ENCODE measurements at regions not wholly inside any gene's neighbourhood (a gene's known extent, or its start where the extent isn't known, plus 50 kb on each side); places are given as distances from the start of the nearest gene placed in this dataset.

GRCh38 chr18:60050821-60051220 is 151.0 kb downstream of the PMAIP1 start:
- Histone ChIP-seq H2BK12ac (ENCODE audit: low read length) (no peak overlapping the region), H3K4me2 (ENCODE audit: insufficient read depth, low read length, poor library complexity, severe bottlenecking) (no peak overlapping the region), H2BK120ac (ENCODE audit: low read depth, low read length) (no peak overlapping the region), H3K14ac (ENCODE audit: low read length) (no peak overlapping the region), H3K79me1 (ENCODE audit: low read depth, low read length) (no peaks in the 10 kb centered on the region), H4K91ac (ENCODE audit: low read depth, low read length, poor library complexity) (no peak overlapping the region), H2BK15ac (ENCODE audit: low read length) (no peak overlapping the region), H2AK5ac (ENCODE audit: low read depth, low read length) (no peak overlapping the region), H3K4ac (ENCODE audit: low read length) (no peak overlapping the region), H3K18ac (ENCODE audit: low read length) (no peak overlapping the region), H3K27me3 (ENCODE audit: control insufficient read depth in 3 of 3, insufficient read depth in 3 of 3, low read depth in 1 of 3, low read length in 3 of 3) (no peaks in the 10 kb centered on the region), H3K36me3 (replicated peaks in 1 of 2; ENCODE audit: control insufficient read depth in 2 of 2, insufficient read depth in 2 of 2, low read length in 2 of 2) (no peaks in the 10 kb centered on the region), H2BK5ac (ENCODE audit: low read length) (no peak overlapping the region), H3K9me3 (replicated peaks in 1 of 2; ENCODE audit: control insufficient read depth in 2 of 2, insufficient read depth in 1 of 2, low read depth in 1 of 2, low read length in 2 of 2) (no peaks in the 10 kb centered on the region), H3K27ac (replicated peaks; ENCODE audit: low read length) (no peak overlapping the region), H3K23ac (ENCODE audit: low read depth, low read length, poor library complexity) (no peak overlapping the region), H4K8ac (ENCODE audit: low read depth, low read length) (no peak overlapping the region), H3K4me1 (ENCODE audit: control insufficient read depth in 2 of 2, insufficient read depth in 1 of 2, low read depth in 1 of 2, low read length in 2 of 2) (no peaks in the 10 kb centered on the region), H3K9ac (ENCODE audit: low read depth, low read length, poor library complexity) (no peak overlapping the region), H2AFZ (ENCODE audit: low read length) (no peak overlapping the region), H3K4me3 (ENCODE audit: low read length in 2 of 2) (no peak overlapping the region)
- WGBS, 2 donors (ENCODE audit: extremely low coverage in 2 of 2, insufficient read length in 2 of 2, insufficient replicate concordance in 1 of 2), result no CpG with 5 or more reads among the region's 1 CpG
- DNase-seq (ENCODE audit: low spot score), result no peak

DNA sequence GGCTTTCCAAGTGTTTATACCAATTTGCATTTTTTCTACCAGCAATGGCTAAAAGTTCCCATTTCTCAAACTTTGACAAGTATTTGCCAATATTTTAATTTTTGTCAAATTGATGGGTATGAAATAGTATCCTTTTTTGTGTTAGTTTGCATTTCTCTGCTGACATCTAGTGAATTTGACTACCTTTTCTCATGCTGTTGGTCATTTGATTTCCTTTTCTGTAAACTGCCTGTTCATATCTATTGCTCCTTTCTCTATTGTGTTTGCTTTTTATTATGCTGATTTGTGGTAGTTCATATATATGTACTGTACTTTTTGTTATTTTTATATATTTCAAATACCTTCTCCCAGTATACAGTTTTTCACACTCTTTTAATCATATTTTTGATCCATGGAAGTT is 149.4 kb downstream of the PMAIP1 start:
- H3K9ac ChIP-seq (ENCODE audit: low read depth, low read length, poor library complexity), result no peak overlapping the region
- DNase-seq (ENCODE audit: low spot score), result no peak
- no peak overlapping the region for H3K4me2 ChIP-seq (ENCODE audit: insufficient read depth, low read length, poor library complexity, severe bottlenecking)
- H2AK5ac ChIP-seq (ENCODE audit: low read depth, low read length), result no peak overlapping the region
- no peak overlapping the region for H2BK5ac ChIP-seq (ENCODE audit: low read length)
- H3K18ac ChIP-seq (ENCODE audit: low read length), result no peak overlapping the region
- no peak overlapping the region for H3K4ac ChIP-seq (ENCODE audit: low read length)
- H2BK120ac ChIP-seq (ENCODE audit: low read depth, low read length), result no peak overlapping the region
- no peaks in the 10 kb centered on the region for H3K79me1 ChIP-seq (ENCODE audit: low read depth, low read length)
- H2AFZ ChIP-seq (ENCODE audit: low read length), result no peak overlapping the region
- H3K14ac ChIP-seq (ENCODE audit: low read length), result no peak overlapping the region
- no peak overlapping the region for H4K91ac ChIP-seq (ENCODE audit: low read depth, low read length, poor library complexity)
- H3K36me3 ChIP-seq (replicated peaks in 1 of 2; ENCODE audit: control insufficient read depth in 2 of 2, insufficient read depth in 2 of 2, low read length in 2 of 2), result no peaks in the 10 kb centered on the region
- H2BK15ac ChIP-seq (ENCODE audit: low read length), result no peak overlapping the region
- no peak overlapping the region for H3K23ac ChIP-seq (ENCODE audit: low read depth, low read length, poor library complexity)
- H2BK12ac ChIP-seq (ENCODE audit: low read length), result no peak overlapping the region
- H3K27me3 ChIP-seq (ENCODE audit: control insufficient read depth in 3 of 3, insufficient read depth in 3 of 3, low read depth in 1 of 3, low read length in 3 of 3), result peaks cover 0 to 2% (median 0%) of the 10 kb centered on the region in 3 experiments
- no peak overlapping the region for H3K27ac ChIP-seq (replicated peaks; ENCODE audit: low read length)
- no peaks in the 10 kb centered on the region for H3K4me1 ChIP-seq (ENCODE audit: control insufficient read depth in 2 of 2, insufficient read depth in 1 of 2, low read depth in 1 of 2, low read length in 2 of 2)
- H3K4me3 ChIP-seq (ENCODE audit: low read length in 2 of 2), result no peak overlapping the region
- no peak overlapping the region for H4K8ac ChIP-seq (ENCODE audit: low read depth, low read length)
- H3K9me3 ChIP-seq (replicated peaks in 1 of 2; ENCODE audit: control insufficient read depth in 2 of 2, insufficient read depth in 1 of 2, low read depth in 1 of 2, low read length in 2 of 2), result no peaks in the 10 kb centered on the region

DNA sequence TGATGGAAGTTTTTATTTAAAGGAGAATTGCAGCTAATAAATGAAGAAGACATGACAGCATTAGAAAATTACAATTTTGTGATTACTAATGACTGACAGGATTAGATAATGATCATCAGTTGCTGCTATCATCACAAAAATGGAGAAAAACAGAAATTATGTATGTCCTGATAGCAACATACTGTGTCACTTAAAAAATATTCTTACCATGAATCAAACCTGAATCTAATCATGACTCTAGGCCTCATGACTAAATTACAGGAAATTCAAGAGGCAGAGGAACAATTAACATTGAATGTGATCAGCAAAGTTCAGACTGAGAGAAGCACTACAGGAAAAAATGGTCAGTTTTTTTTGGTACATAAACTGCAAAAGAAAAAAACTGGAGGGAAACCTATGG is 147.8 kb downstream of the PMAIP1 start:
- no peak overlapping the region for H2AFZ ChIP-seq (ENCODE audit: low read length)
- H4K8ac ChIP-seq (ENCODE audit: low read depth, low read length), result no peak overlapping the region
- no peaks in the 10 kb centered on the region for H3K4me1 ChIP-seq (ENCODE audit: control insufficient read depth in 2 of 2, insufficient read depth in 1 of 2, low read depth in 1 of 2, low read length in 2 of 2)
- H3K4me2 ChIP-seq (ENCODE audit: insufficient read depth, low read length, poor library complexity, severe bottlenecking), result no peak overlapping the region
- no peak overlapping the region for H3K27ac ChIP-seq (replicated peaks; ENCODE audit: low read length)
- peaks cover 0 to 2% (median 0%) of the 10 kb centered on the region in 3 experiments for H3K27me3 ChIP-seq (ENCODE audit: control insufficient read depth in 3 of 3, insufficient read depth in 3 of 3, low read depth in 1 of 3, low read length in 3 of 3)
- no peak overlapping the region for H3K4me3 ChIP-seq (ENCODE audit: low read length in 2 of 2)
- no peaks in the 10 kb centered on the region for H3K36me3 ChIP-seq (replicated peaks in 1 of 2; ENCODE audit: control insufficient read depth in 2 of 2, insufficient read depth in 2 of 2, low read length in 2 of 2)
- H2BK5ac ChIP-seq (ENCODE audit: low read length), result no peak overlapping the region
- no peak overlapping the region for H3K4ac ChIP-seq (ENCODE audit: low read length)
- H2BK120ac ChIP-seq (ENCODE audit: low read depth, low read length), result no peak overlapping the region
- H3K9me3 ChIP-seq (replicated peaks in 1 of 2; ENCODE audit: control insufficient read depth in 2 of 2, insufficient read depth in 1 of 2, low read depth in 1 of 2, low read length in 2 of 2), result no peaks in the 10 kb centered on the region
- no peak overlapping the region for H3K18ac ChIP-seq (ENCODE audit: low read length)
- no peak overlapping the region for H2BK12ac ChIP-seq (ENCODE audit: low read length)
- no peaks in the 10 kb centered on the region for H3K79me1 ChIP-seq (ENCODE audit: low read depth, low read length)
- no peak overlapping the region for H2AK5ac ChIP-seq (ENCODE audit: low read depth, low read length)
- no peak for DNase-seq (ENCODE audit: low spot score)
- H3K14ac ChIP-seq (ENCODE audit: low read length), result no peak overlapping the region
- H2BK15ac ChIP-seq (ENCODE audit: low read length), result no peak overlapping the region
- H3K9ac ChIP-seq (ENCODE audit: low read depth, low read length, poor library complexity), result no peak overlapping the region
- no peak overlapping the region for H3K23ac ChIP-seq (ENCODE audit: low read depth, low read length, poor library complexity)
- no peak overlapping the region for H4K91ac ChIP-seq (ENCODE audit: low read depth, low read length, poor library complexity)

- DNase-seq (ENCODE audit: low spot score), result no peak
- no peak overlapping the region for H2BK5ac ChIP-seq (ENCODE audit: low read length)
- H3K4ac ChIP-seq (ENCODE audit: low read length), result no peak overlapping the region
- H2AFZ ChIP-seq (ENCODE audit: low read length), result no peak overlapping the region
- no peak overlapping the region for H3K14ac ChIP-seq (ENCODE audit: low read length)
- H3K4me1 ChIP-seq (ENCODE audit: control insufficient read depth in 2 of 2, insufficient read depth in 1 of 2, low read depth in 1 of 2, low read length in 2 of 2), result no peaks in the 10 kb centered on the region
- H2BK120ac ChIP-seq (ENCODE audit: low read depth, low read length), result no peak overlapping the region
- no peak overlapping the region for H3K9ac ChIP-seq (ENCODE audit: low read depth, low read length, poor library complexity)
- H3K27ac ChIP-seq (replicated peaks; ENCODE audit: low read length), result no peak overlapping the region
- no peak overlapping the region for H2BK15ac ChIP-seq (ENCODE audit: low read length)
- H3K27me3 ChIP-seq (ENCODE audit: control insufficient read depth in 3 of 3, insufficient read depth in 3 of 3, low read depth in 1 of 3, low read length in 3 of 3), result peaks cover 0 to 2% (median 0%) of the 10 kb centered on the region in 3 experiments
- no peaks in the 10 kb centered on the region for H3K36me3 ChIP-seq (replicated peaks in 1 of 2; ENCODE audit: control insufficient read depth in 2 of 2, insufficient read depth in 2 of 2, low read length in 2 of 2)
- H3K18ac ChIP-seq (ENCODE audit: low read length), result no peak overlapping the region
- WGBS, 2 donors (ENCODE audit: extremely low coverage in 2 of 2, insufficient read length in 2 of 2, insufficient replicate concordance in 1 of 2), result no CpG with 5 or more reads among the region's 2 CpGs
- no peak overlapping the region for H3K23ac ChIP-seq (ENCODE audit: low read depth, low read length, poor library complexity)
- H3K4me2 ChIP-seq (ENCODE audit: insufficient read depth, low read length, poor library complexity, severe bottlenecking), result no peak overlapping the region
- H3K79me1 ChIP-seq (ENCODE audit: low read depth, low read length), result no peaks in the 10 kb centered on the region
- no peak overlapping the region for H2AK5ac ChIP-seq (ENCODE audit: low read depth, low read length)
- no peak overlapping the region for H4K8ac ChIP-seq (ENCODE audit: low read depth, low read length)
- no peaks in the 10 kb centered on the region for H3K9me3 ChIP-seq (replicated peaks in 1 of 2; ENCODE audit: control insufficient read depth in 2 of 2, insufficient read depth in 1 of 2, low read depth in 1 of 2, low read length in 2 of 2)
- no peak overlapping the region for H3K4me3 ChIP-seq (ENCODE audit: low read length in 2 of 2)
- H2BK12ac ChIP-seq (ENCODE audit: low read length), result no peak overlapping the region
- no peak overlapping the region for H4K91ac ChIP-seq (ENCODE audit: low read depth, low read length, poor library complexity)
Measured at GRCh38 chr18:60044290-60045006, 144.7 kb downstream of the PMAIP1 start.

All from neuronal stem cell (in vitro differentiated cells).